Skeletal muscle tissue (tissue), 3 donors: ENCODE measurements at regions not wholly inside any gene's neighbourhood (a gene's known extent, or its start where the extent isn't known, plus 50 kb on each side); places are given as distances from the start of the nearest gene placed in this dataset.

ENCODE experiments used
- H3K27ac ChIP-seq: one replicate; pipeline ENCODE4 v1.7.0; 2013; ENCODE audit warnings: mild to moderate bottlenecking, low read depth, low read length, inconsistent platforms
- H3K27me3 ChIP-seq, 3 donors: one replicate each; pipeline ENCODE4 v1.7.0; 2013; ENCODE audit warnings: low read length in 3 of 3; ENCODE audit not compliant: control insufficient read depth in 3 of 3, insufficient read depth in 3 of 3
- H3K36me3 ChIP-seq, 3 donors: one replicate each; pipeline ENCODE4 v1.7.0; 2013; ENCODE audit warnings: low read length in 3 of 3; ENCODE audit not compliant: control insufficient read depth in 3 of 3, insufficient read depth in 3 of 3
- H3K4me1 ChIP-seq, 3 donors: one replicate each; pipeline ENCODE4 v1.7.0; 2013; ENCODE audit warnings: low read length in 3 of 3, mild to moderate bottlenecking in 3 of 3; ENCODE audit not compliant: control insufficient read depth in 3 of 3, insufficient read depth in 3 of 3
- H3K4me3 ChIP-seq, 3 donors: one replicate each; pipeline ENCODE4 v1.7.0; 2013; ENCODE audit warnings: low read length in 3 of 3
- H3K9ac ChIP-seq, 3 donors: one replicate each; pipeline ENCODE4 v1.7.0; 2013; ENCODE audit warnings: low read length in 3 of 3, mild to moderate bottlenecking in 3 of 3, moderate library complexity in 2 of 3, low read depth in 1 of 3
- H3K9me3 ChIP-seq, 3 donors: one replicate each; pipeline ENCODE4 v1.7.0; 2013; ENCODE audit warnings: low read length in 3 of 3; ENCODE audit not compliant: control insufficient read depth in 3 of 3
- donor health status: Osteomylitis.

- Histone ChIP-seq H3K4me3 (no peak overlapping the region), H3K27me3 (no peaks in the 10 kb centered on the region), H3K27ac (no peak overlapping the region), H3K9ac (no peak overlapping the region), H3K9me3 (no peaks in the 10 kb centered on the region), H3K36me3 (no peaks in the 10 kb centered on the region), H3K4me1 (no peaks in the 10 kb centered on the region)
Observed at GRCh38 chr15:39301589-39301999, 279.3 kb upstream of the THBS1 start.

- no peaks in the 10 kb centered on the region for H3K4me1 ChIP-seq
- no peak overlapping the region for H3K27ac ChIP-seq
- no peaks in the 10 kb centered on the region for H3K36me3 ChIP-seq
- H3K9ac ChIP-seq: no peak overlapping the region
- no peaks in the 10 kb centered on the region for H3K27me3 ChIP-seq
- H3K4me3 ChIP-seq: no peak overlapping the region
- no peaks in the 10 kb centered on the region for H3K9me3 ChIP-seq
Observed at GRCh38 chr15:39302936-39303335, 277.9 kb upstream of the THBS1 start.

DNA sequence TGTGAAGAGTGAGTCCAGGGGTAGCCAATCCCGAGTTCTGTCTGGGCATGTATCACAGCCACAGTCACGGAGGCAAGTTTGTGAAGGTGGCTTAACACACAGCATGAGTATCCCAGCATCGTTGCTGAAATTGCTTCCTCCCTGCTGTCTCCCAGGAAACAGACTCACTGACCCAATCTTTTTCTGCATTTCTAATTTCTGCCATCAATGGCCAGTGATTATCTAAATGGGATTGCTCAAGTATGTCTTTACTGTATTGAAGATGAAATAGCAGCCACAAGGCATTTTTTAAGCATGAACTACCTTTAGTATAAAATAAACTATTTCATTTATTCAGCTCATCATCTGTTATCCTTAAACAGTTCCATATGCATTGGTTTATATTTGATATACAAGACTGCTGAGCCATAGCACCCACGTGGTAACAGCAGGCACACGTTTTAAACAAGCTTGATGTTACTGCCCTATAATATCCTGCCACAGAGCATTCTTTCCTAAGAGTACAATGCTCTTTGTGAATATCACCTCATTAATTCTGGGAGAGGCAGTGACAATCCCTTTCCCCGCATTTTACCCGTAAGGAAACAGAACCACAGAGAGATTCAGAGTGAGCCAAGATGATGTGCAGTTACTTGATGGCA lies 276.6 kb upstream of the THBS1 start:
- no peaks in the 10 kb centered on the region for H3K27me3 ChIP-seq
- no peaks in the 10 kb centered on the region for H3K36me3 ChIP-seq
- no peaks in the 10 kb centered on the region for H3K4me1 ChIP-seq
- H3K9ac ChIP-seq: no peak overlapping the region
- H3K4me3 ChIP-seq: no peak overlapping the region
- no peaks in the 10 kb centered on the region for H3K9me3 ChIP-seq
- no peak overlapping the region for H3K27ac ChIP-seq

DNA sequence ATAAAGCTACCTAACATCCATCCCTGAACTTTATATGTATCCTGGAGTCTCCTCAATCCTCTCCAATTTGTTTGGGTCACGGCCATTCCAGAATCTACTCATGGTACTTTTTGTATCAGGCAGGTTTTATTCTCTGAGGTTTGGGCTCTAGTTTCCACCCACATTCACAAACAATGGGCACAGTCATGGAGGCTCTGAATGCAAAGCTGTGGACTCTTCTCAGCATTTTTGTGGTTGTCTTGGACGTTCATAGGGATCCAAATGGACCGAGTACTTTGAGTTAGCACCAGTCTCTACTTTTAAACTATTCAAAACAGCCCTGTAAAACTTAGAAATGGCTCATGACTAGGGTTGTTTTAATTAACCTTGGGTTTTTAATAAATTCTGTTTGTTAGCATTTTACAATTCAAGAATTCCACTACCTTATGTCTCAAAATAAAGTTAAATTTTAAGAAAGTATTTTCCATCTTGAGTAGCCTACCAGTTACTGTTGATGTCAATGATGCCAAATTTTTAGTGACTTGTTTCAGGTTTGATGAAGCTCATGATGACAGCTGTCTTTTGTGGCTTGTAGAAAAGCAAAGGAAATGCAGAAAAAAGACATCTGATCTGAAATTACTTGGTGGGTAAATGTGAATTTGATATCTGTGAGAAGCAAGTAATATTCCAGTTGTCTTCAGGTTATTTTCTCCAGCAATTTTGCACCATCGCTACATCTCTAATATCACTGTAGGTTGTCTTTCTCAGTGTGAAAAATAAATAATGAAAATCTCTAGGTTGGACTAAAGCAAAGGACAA lies 275.7 kb upstream of the THBS1 start:
- Histone ChIP-seq H3K27ac (no peak overlapping the region), H3K36me3 (no peaks in the 10 kb centered on the region), H3K27me3 (no peaks in the 10 kb centered on the region), H3K4me3 (no peak overlapping the region), H3K4me1 (no peaks in the 10 kb centered on the region), H3K9me3 (no peaks in the 10 kb centered on the region), H3K9ac (no peak overlapping the region)

DNA sequence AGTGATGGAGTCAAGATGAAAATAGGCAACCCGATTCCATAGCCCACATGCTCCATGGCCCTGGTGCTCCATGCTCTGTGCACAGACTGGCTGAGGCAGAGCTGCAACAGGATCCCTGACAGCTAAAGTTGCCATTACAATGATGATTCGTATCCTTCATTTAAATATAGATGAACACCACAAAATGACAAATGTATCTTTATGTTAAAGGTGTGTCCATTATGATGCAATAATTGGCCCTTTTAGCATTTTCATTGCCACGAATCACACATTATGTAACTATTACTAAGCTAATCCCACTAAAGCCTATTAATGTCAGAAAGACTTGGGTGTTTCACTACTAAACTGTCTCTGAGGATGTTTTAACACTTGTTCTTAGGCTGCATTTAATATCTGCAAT lies 270.2 kb upstream of the THBS1 start:
- no peaks in the 10 kb centered on the region for H3K27me3 ChIP-seq
- H3K27ac ChIP-seq: no peak overlapping the region
- no peaks in the 10 kb centered on the region for H3K4me1 ChIP-seq
- no peak overlapping the region for H3K9ac ChIP-seq
- H3K36me3 ChIP-seq: no peaks in the 10 kb centered on the region
- H3K4me3 ChIP-seq: no peak overlapping the region
- H3K9me3 ChIP-seq: no peaks in the 10 kb centered on the region

GRCh38 chr15:39312984-39313383 lies 267.9 kb upstream of the THBS1 start:
- Histone ChIP-seq H3K27me3 (no peaks in the 10 kb centered on the region), H3K36me3 (no peaks in the 10 kb centered on the region), H3K4me3 (no peak overlapping the region), H3K27ac (no peak overlapping the region), H3K4me1 (no peaks in the 10 kb centered on the region), H3K9ac (no peak overlapping the region), H3K9me3 (no peaks in the 10 kb centered on the region)

DNA sequence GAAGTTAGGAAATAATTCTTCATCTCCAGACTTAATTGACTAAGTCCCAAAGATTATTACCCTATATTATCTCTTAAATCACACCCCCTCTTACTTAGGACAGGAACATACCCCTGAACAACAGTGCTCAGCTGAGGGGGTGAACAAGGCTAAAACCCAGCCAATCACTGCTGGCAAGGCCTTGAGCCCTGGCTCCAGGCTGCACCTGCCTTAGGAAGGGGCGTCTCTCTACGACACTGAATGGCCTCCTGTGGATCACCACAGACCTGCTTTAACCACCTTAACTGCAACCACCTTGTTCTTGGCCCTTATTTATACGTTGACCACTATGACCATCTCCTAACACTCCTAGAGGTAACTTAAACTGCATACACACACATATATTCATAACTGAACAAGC lies 267.4 kb upstream of the THBS1 start:
- Histone ChIP-seq H3K27me3 (no peaks in the 10 kb centered on the region), H3K36me3 (no peaks in the 10 kb centered on the region)

GRCh38 chr15:39313881-39314280 lies 267.0 kb upstream of the THBS1 start:
- no peaks in the 10 kb centered on the region for H3K9me3 ChIP-seq
- no peaks in the 10 kb centered on the region for H3K36me3 ChIP-seq
- no peak overlapping the region for H3K27ac ChIP-seq
- H3K9ac ChIP-seq: no peak overlapping the region
- H3K27me3 ChIP-seq: no peaks in the 10 kb centered on the region
- no peak overlapping the region for H3K4me3 ChIP-seq
- H3K4me1 ChIP-seq: no peaks in the 10 kb centered on the region

More for the DNA sequence above, 267.4 kb upstream of the THBS1 start:
- Histone ChIP-seq H3K4me3 (no peak overlapping the region), H3K9ac (no peak overlapping the region), H3K27ac (no peak overlapping the region), H3K9me3 (no peaks in the 10 kb centered on the region), H3K4me1 (no peaks in the 10 kb centered on the region)

DNA sequence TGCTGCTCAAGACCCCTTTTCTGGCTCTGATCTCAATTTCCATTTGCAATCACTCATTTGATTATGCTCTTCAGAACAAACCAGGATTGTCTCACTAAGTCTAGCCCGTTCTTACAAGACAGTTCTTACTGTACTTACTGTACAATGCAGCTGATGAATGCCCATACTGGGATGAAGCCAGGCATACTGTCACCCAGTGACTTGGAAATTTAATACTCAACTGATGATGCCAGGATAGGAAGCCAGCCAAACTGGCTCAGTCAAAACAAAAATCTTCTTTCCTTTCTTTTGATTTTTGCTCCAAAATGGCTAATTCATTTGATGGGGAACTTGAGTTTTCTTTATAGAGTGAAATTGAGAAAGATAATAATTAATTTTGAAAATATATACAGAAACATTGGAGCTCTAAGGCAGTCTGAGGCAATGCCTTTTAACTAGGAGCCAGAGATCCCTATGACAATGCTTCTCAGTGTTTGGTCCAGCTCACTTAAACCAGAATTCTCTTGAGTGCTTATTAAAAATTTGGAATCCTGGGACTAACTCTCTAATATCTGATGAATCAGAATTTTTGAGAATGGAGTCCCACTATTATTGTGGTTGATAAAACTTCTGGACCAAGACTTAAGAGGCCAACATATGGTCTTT lies 265.6 kb upstream of the THBS1 start:
- no peaks in the 10 kb centered on the region for H3K27me3 ChIP-seq
- no peak overlapping the region for H3K27ac ChIP-seq
- no peak overlapping the region for H3K4me3 ChIP-seq
- no peaks in the 10 kb centered on the region for H3K4me1 ChIP-seq
- H3K9me3 ChIP-seq: no peaks in the 10 kb centered on the region
- no peaks in the 10 kb centered on the region for H3K36me3 ChIP-seq
- H3K9ac ChIP-seq: no peak overlapping the region

DNA sequence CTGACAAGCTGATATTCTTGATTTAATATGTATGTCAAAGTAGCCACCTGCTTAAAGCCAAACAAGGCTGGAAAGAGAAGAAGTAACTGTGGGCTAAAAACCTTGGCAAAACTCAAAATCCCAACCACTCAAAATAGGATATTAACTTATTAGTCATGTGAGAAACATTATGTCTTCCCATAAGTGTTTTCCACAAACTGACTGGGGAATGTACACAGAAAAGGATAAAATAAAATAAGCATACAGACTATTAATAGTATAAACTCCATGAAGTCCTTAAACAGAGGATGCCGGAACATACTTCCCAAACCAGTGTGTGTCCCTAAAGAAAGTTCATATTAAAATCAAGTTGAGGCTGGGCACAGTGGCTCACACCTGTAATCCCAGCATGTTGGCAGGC lies 263.7 kb upstream of the THBS1 start:
- H3K4me3 ChIP-seq: no peak overlapping the region
- no peaks in the 10 kb centered on the region for H3K36me3 ChIP-seq
- H3K9me3 ChIP-seq: no peaks in the 10 kb centered on the region
- H3K27ac ChIP-seq: no peak overlapping the region
- H3K9ac ChIP-seq: no peak overlapping the region
- no peaks in the 10 kb centered on the region for H3K4me1 ChIP-seq
- no peaks in the 10 kb centered on the region for H3K27me3 ChIP-seq
